Stimulated activated CD8-positive, alpha-beta memory T cell treated with anti-CD3 and anti-CD28 coated beads, Interleukin-4, amount 100 ng/mL, for 24 hours (primary cell): ENCODE measurements at regions not wholly inside any gene's neighbourhood (a gene's known extent, or its start where the extent isn't known, plus 50 kb on each side); places are given as distances from the start of the nearest gene placed in this dataset.

Experiments
- DNase-seq: peaks from one replicate; pipeline ENCODE4 v3.0.0-alpha.2; 2020; ENCODE audit warnings: low read depth

- DNase-seq, result no peak
Measured at GRCh38 chr13:48761256-48761655, 107.5 kb downstream of the CYSLTR2 start.

GRCh38 chr13:48769107-48769704 is 115.5 kb downstream of the CYSLTR2 start:
- peak; percentile 59 for DNase-seq

- no peak for DNase-seq
Measured at GRCh38 chr13:48770372-48770771, 116.6 kb downstream of the CYSLTR2 start.

GRCh38 chr13:48772908-48773307 is 119.2 kb downstream of the CYSLTR2 start:
- no peak for DNase-seq

- no peak for DNase-seq
Measured at GRCh38 chr13:48773531-48774275, 120.0 kb downstream of the CYSLTR2 start.

GRCh38 chr13:48775285-48775684 is 121.6 kb downstream of the CYSLTR2 start:
- no peak for DNase-seq

GRCh38 chr13:48775804-48776203 is 122.1 kb downstream of the CYSLTR2 start:
- DNase-seq, result no peak

- no peak for DNase-seq
Measured at GRCh38 chr13:48776401-48776800, 122.7 kb downstream of the CYSLTR2 start.

- DNase-seq, result no peak
Measured at GRCh38 chr13:48778610-48779009, 124.9 kb downstream of the CYSLTR2 start.

GRCh38 chr13:48780713-48781341 is 127.1 kb downstream of the CYSLTR2 start:
- DNase-seq, result no peak

- DNase-seq, result no peak
Measured at GRCh38 chr13:48782429-48782840, 128.7 kb downstream of the CYSLTR2 start.

- no peak for DNase-seq
Measured at GRCh38 chr13:48783181-48783630, 129.5 kb downstream of the CYSLTR2 start.

GRCh38 chr13:48783695-48784230 is 130.0 kb downstream of the CYSLTR2 start:
- no peak for DNase-seq

- no peak for DNase-seq
Measured at GRCh38 chr13:48784916-48785548, 131.3 kb downstream of the CYSLTR2 start.

GRCh38 chr13:48790199-48790598 is 136.5 kb downstream of the CYSLTR2 start:
- no peak for DNase-seq

GRCh38 chr13:48790966-48791365 is 137.2 kb downstream of the CYSLTR2 start:
- no peak for DNase-seq

- no peak for DNase-seq
Measured at GRCh38 chr13:48797127-48797526, 143.4 kb downstream of the CYSLTR2 start.

- no peak for DNase-seq
Measured at GRCh38 chr13:48797761-48798160, 144.0 kb downstream of the CYSLTR2 start.

GRCh38 chr13:48798180-48798579 is 144.5 kb downstream of the CYSLTR2 start:
- no peak for DNase-seq

- no peak for DNase-seq
Measured at GRCh38 chr13:48801255-48801654, 147.5 kb downstream of the CYSLTR2 start.

GRCh38 chr13:48804821-48805601 is 151.3 kb downstream of the CYSLTR2 start:
- no peak for DNase-seq

- DNase-seq, result no peak
Measured at GRCh38 chr13:48806522-48806921, 152.8 kb downstream of the CYSLTR2 start.
